Hepatocyte (in vitro differentiated cells): ENCODE measurements at regions not wholly inside any gene's neighbourhood (a gene's known extent, or its start where the extent isn't known, plus 50 kb on each side); places are given as distances from the start of the nearest gene placed in this dataset.

Experiments used
- DNase-seq: peaks from one replicate; pipeline ENCODE4 v3.0.0-alpha.2; 2016; ENCODE audit warnings: low spot score
- H2AFZ ChIP-seq: fragments of 200-600 bp; sonication (generic); 2 replicates; pipeline ENCODE4 v1.6.0; 2016; ENCODE audit warnings: antibody characterized with exemption, mild to moderate bottlenecking
- H3K27ac ChIP-seq: fragments of 200-600 bp; sonication (generic); 2 replicates; pipeline ENCODE4 v1.5.1; 2016; ENCODE audit warnings: mild to moderate bottlenecking
- H3K27me3 ChIP-seq: fragments of 200-600 bp; sonication (generic); 2 replicates; pipeline ENCODE4 v1.6.1; 2016
- H3K36me3 ChIP-seq: fragments of 200-600 bp; sonication (generic); replicated peaks from 2 replicates; pipeline ENCODE4 v1.5.1; 2016; ENCODE audit warnings: low read depth; ENCODE audit not compliant: insufficient read depth
- H3K4me1 ChIP-seq: fragments of 200-600 bp; sonication (generic); 2 replicates; pipeline ENCODE4 v1.5.1; 2016; ENCODE audit warnings: mild to moderate bottlenecking, moderate library complexity; ENCODE audit not compliant: insufficient read depth
- H3K4me2 ChIP-seq: fragments of 200-600 bp; sonication (generic); 2 replicates; pipeline ENCODE4 v1.6.0; 2016
- H3K4me3 ChIP-seq: fragments of 200-600 bp; sonication (generic); 2 replicates; pipeline ENCODE4 v1.5.1; 2016; ENCODE audit warnings: mild to moderate bottlenecking
- H3K79me2 ChIP-seq: fragments of 200-600 bp; sonication (generic); 2 replicates; pipeline ENCODE4 v1.6.0; 2017; ENCODE audit warnings: mild to moderate bottlenecking
- H3K9me2 ChIP-seq: fragments of 200-600 bp; sonication (generic); replicated peaks from 2 replicates; pipeline ENCODE4 v1.6.0; 2017; ENCODE audit warnings: mild to moderate bottlenecking; ENCODE audit not compliant: insufficient read depth
- H3K9me3 ChIP-seq: fragments of 200-600 bp; sonication (generic); 2 replicates; pipeline ENCODE4 v1.5.1; 2016; ENCODE audit warnings: low read depth, mild to moderate bottlenecking
- H4K20me1 ChIP-seq: fragments of 200-600 bp; sonication (generic); 2 replicates; pipeline ENCODE4 v1.6.0; 2016; ENCODE audit warnings: mild to moderate bottlenecking; ENCODE audit not compliant: insufficient read depth, poor library complexity, severe bottlenecking
- CTCF ChIP-seq: fragments of 200-600 bp; sonication (generic); IDR thresholded peaks from 2 replicates; pipeline ENCODE4 v1.5.1; 2016; ENCODE audit warnings: antibody characterized with exemption, mild to moderate bottlenecking; ENCODE audit not compliant: poor library complexity
- EZH2 ChIP-seq: fragments of 200-600 bp; sonication (generic); IDR thresholded peaks from 2 replicates; pipeline ENCODE4 v1.6.1; 2016; ENCODE audit warnings: antibody characterized with exemption, mild to moderate bottlenecking, borderline replicate concordance
- EZH2phosphoT487 ChIP-seq: fragments of 200-600 bp; sonication (generic); IDR thresholded peaks from one replicate; pipeline ENCODE4 v1.6.1; 2018; ENCODE audit warnings: antibody characterized with exemption, mild to moderate bottlenecking, low read depth, moderate library complexity; ENCODE audit not compliant: unreplicated experiment, severe bottlenecking
- WGBS: methylation state at CpG from one replicate; pipeline ENCODE4 v1.1.6; 2016; ENCODE audit warnings: low lambda C conversion rate; ENCODE audit errors: missing lambda C conversion rate; 5-methylcytosine and 5-hydroxymethylcytosine counted together

GRCh38 chr10:118967160-118967559 is 62.4 kb upstream of the NANOS1 start:
- H3K27ac ChIP-seq: no peak overlapping the region
- H3K4me1 ChIP-seq: no peaks in the 10 kb centered on the region
- H3K4me3 ChIP-seq: no peak overlapping the region
- H3K27me3 ChIP-seq: no peaks in the 10 kb centered on the region
- no peak for DNase-seq
- H3K9me2 ChIP-seq: no peaks in the 10 kb centered on the region
- TF ChIP-seq CTCF (no peak), EZH2 (no peak), EZH2phosphoT487 (no peak)
- no peaks in the 10 kb centered on the region for H3K36me3 ChIP-seq
- no peak overlapping the region for H3K4me2 ChIP-seq
- H3K79me2 ChIP-seq: no peaks in the 10 kb centered on the region
- 88% methylated on average over 7 of the region's 7 CpGs for WGBS
- no peaks in the 10 kb centered on the region for H3K9me3 ChIP-seq
- no peaks in the 10 kb centered on the region for H4K20me1 ChIP-seq
- H2AFZ ChIP-seq: no peak overlapping the region

- H2AFZ ChIP-seq: no peak overlapping the region
- H3K27ac ChIP-seq: no peak overlapping the region
- H3K4me1 ChIP-seq: no peaks in the 10 kb centered on the region
- TF ChIP-seq CTCF (no peak), EZH2phosphoT487 (no peak), EZH2 (no peak)
- 84% methylated on average over 8 of the region's 8 CpGs for WGBS
- no peaks in the 10 kb centered on the region for H3K9me2 ChIP-seq
- no peaks in the 10 kb centered on the region for H4K20me1 ChIP-seq
- no peak overlapping the region for H3K4me3 ChIP-seq
- H3K4me2 ChIP-seq: no peak overlapping the region
- no peaks in the 10 kb centered on the region for H3K9me3 ChIP-seq
- H3K27me3 ChIP-seq: no peaks in the 10 kb centered on the region
- DNase-seq: no peak
- no peaks in the 10 kb centered on the region for H3K79me2 ChIP-seq
- no peaks in the 10 kb centered on the region for H3K36me3 ChIP-seq
Observed at GRCh38 chr10:118968060-118968459, 61.5 kb upstream of the NANOS1 start.

GRCh38 chr10:118968482-118968881 is 61.0 kb upstream of the NANOS1 start:
- no peak for TF ChIP-seq CTCF
- TF ChIP-seq EZH2phosphoT487: no peak
- no peak for TF ChIP-seq EZH2
- Histone ChIP-seq H3K9me3 (no peaks in the 10 kb centered on the region), H3K4me1 (no peaks in the 10 kb centered on the region), H3K27me3 (no peaks in the 10 kb centered on the region), H3K4me2 (no peak overlapping the region), H3K36me3 (no peaks in the 10 kb centered on the region), H3K9me2 (no peaks in the 10 kb centered on the region), H3K79me2 (no peaks in the 10 kb centered on the region), H3K4me3 (no peak overlapping the region), H3K27ac (no peak overlapping the region), H2AFZ (no peak overlapping the region), H4K20me1 (no peaks in the 10 kb centered on the region)
- DNase-seq: no peak
- 90% methylated on average over 10 of the region's 11 CpGs for WGBS

- H3K4me2 ChIP-seq: no peak overlapping the region
- H3K79me2 ChIP-seq: no peaks in the 10 kb centered on the region
- H4K20me1 ChIP-seq: no peaks in the 10 kb centered on the region
- H3K4me3 ChIP-seq: no peak overlapping the region
- 78% methylated on average over 5 of the region's 5 CpGs for WGBS
- no peak overlapping the region for H2AFZ ChIP-seq
- TF ChIP-seq CTCF: no peak
- no peak for TF ChIP-seq EZH2
- TF ChIP-seq EZH2phosphoT487: no peak
- no peaks in the 10 kb centered on the region for H3K36me3 ChIP-seq
- no peaks in the 10 kb centered on the region for H3K9me3 ChIP-seq
- no peaks in the 10 kb centered on the region for H3K27me3 ChIP-seq
- H3K4me1 ChIP-seq: no peaks in the 10 kb centered on the region
- H3K9me2 ChIP-seq: no peaks in the 10 kb centered on the region
- no peak overlapping the region for H3K27ac ChIP-seq
- no peak for DNase-seq
Observed at GRCh38 chr10:118969014-118969413, 60.5 kb upstream of the NANOS1 start.
